ENCODE measurements at regions not wholly inside any gene's neighbourhood (a gene's known extent, or its start where the extent isn't known, plus 50 kb on each side); places are given as distances from the start of the nearest gene placed in this dataset.

DNA sequence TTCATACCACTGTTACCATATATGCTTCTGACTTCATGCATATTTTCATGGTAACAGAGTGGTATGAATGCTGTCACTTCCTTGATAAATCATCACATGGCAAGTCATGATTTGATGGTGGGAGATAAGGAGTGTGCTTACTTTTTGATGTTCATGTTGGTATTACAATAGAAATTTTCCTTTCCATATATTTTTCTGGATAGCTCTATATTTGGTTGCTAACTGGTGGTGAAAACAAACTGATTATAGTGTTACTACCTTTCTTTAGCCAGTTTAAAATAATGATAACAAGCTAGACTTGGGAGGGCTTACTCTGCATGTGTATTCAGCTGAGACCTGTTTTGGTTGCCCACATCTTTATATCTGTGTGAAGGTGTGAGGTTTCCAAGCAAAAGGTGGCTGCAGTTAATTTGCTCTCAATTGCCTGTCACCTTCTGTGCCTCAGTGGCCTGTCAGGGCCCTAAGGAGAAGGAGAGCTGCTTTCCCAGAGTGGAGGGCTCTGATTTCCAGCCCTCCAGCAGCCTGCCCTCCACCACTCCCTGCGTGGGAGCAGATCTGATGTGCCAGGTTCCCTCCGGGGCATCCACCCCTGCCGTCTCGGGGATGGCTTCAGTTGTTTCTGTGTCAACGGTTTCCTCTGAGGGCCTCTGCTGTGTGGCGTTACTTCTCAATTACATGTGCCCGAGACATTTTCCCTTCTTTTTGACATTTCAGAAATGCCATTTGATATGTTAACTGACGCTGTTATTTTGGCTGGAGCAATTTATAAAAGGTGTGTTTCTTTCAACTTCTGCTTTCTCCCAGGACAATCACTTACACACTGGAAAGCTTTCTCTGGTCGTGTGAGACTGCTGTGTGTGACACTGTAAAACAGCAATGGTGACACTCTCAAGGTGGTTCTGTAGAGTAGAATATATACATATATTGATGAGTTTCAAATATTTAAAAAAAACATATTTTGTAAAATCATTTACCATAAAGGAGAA is 107.7 kb upstream of the KLF6 start:
- no peak overlapping the region for H3T11ph ChIP-seq (ENCODE audit: low read length)
- no peak overlapping the region for H2BK20ac ChIP-seq (ENCODE audit: low read depth, low read length, poor library complexity, severe bottlenecking)
- no peaks in the 10 kb centered on the region for H4K20me1 ChIP-seq (ENCODE audit: control insufficient read depth, insufficient read depth, insufficient read length)
- no peak for DNase-seq
- H3K36me3 Mint-ChIP-seq (ENCODE audit: insufficient read depth in 1 of 3, low read depth in 3 of 3), result no peaks in the 10 kb centered on the region; a peak in 1 of 7 replicates
- H3K27me3 Mint-ChIP-seq (ENCODE audit: low read depth), result no peaks in the 10 kb centered on the region
- H2BK15ac ChIP-seq (ENCODE audit: low read depth, low read length), result no peak overlapping the region
- no peak overlapping the region for H3K18ac ChIP-seq (ENCODE audit: insufficient read length, low read depth, low read length)
- no peak overlapping the region for H2BK5ac ChIP-seq (ENCODE audit: insufficient read length, low read length)
- H3K23ac ChIP-seq (ENCODE audit: insufficient read length, low read depth, low read length), result no peak overlapping the region
- no peak overlapping the region for H4K8ac ChIP-seq (replicated peaks; ENCODE audit: insufficient read length, low read depth, low read length)
- no peaks in the 10 kb centered on the region for H3K27me3 ChIP-seq (ENCODE audit: insufficient read depth, low read length)
- H3K56ac ChIP-seq (ENCODE audit: insufficient read length, low read depth, low read length), result no peak overlapping the region
- H3K9me3 Mint-ChIP-seq, result no peaks in the 10 kb centered on the region
- no peak overlapping the region for H3K4me2 ChIP-seq (ENCODE audit: insufficient read depth, insufficient read length, low read length)
- no peak overlapping the region for H3K9ac ChIP-seq (ENCODE audit: extremely low read depth, insufficient read length, low read length)
- no peak overlapping the region for H2BK120ac ChIP-seq (ENCODE audit: low read depth, low read length, poor library complexity, severe bottlenecking)
- H3K4ac ChIP-seq (ENCODE audit: low read depth, low read length), result no peak overlapping the region
- no peak overlapping the region for H3K27ac Mint-ChIP-seq
- peaks cover 4% of the 10 kb centered on the region; the same call in 1 of the 2 replicates for H3K4me1 ChIP-seq (ENCODE audit: insufficient read depth, low read length)
- TF ChIP-seq, protein P1, sequence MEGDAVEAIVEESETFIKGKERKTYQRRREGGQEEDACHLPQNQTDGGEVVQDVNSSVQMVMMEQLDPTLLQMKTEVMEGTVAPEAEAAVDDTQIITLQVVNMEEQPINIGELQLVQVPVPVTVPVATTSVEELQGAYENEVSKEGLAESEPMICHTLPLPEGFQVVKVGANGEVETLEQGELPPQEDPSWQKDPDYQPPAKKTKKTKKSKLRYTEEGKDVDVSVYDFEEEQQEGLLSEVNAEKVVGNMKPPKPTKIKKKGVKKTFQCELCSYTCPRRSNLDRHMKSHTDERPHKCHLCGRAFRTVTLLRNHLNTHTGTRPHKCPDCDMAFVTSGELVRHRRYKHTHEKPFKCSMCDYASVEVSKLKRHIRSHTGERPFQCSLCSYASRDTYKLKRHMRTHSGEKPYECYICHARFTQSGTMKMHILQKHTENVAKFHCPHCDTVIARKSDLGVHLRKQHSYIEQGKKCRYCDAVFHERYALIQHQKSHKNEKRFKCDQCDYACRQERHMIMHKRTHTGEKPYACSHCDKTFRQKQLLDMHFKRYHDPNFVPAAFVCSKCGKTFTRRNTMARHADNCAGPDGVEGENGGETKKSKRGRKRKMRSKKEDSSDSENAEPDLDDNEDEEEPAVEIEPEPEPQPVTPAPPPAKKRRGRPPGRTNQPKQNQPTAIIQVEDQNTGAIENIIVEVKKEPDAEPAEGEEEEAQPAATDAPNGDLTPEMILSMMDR (conservative IDR thresholded peaks at IDR 0.05), result no peak
- peaks cover 28 to 36% of the 10 kb centered on the region in 2 experiments for H3K4me1 Mint-ChIP-seq
- no peaks in the 10 kb centered on the region for H3K23me2 ChIP-seq (ENCODE audit: insufficient read length, low read depth, low read length, poor library complexity, severe bottlenecking)
- H3K4me3 Mint-ChIP-seq, result no peak overlapping the region
- H2BK12ac ChIP-seq (ENCODE audit: insufficient read length, low read depth, low read length), result no peak overlapping the region
- no peaks in the 10 kb centered on the region for H3K9me3 ChIP-seq (ENCODE audit: control insufficient read depth, low read depth, low read length)
- no peaks in the 10 kb centered on the region for H3K79me1 ChIP-seq (ENCODE audit: insufficient read depth, low read depth, low read length, poor library complexity, severe bottlenecking)
- no peak overlapping the region for H2AFZ ChIP-seq (ENCODE audit: low read length)
- H3K79me2 ChIP-seq (ENCODE audit: insufficient read depth, low read length), result no peaks in the 10 kb centered on the region
- WGBS (ENCODE audit: extremely low coverage, insufficient read length, low lambda C conversion rate), result no CpG with 5 or more reads among the region's 9 CpGs
- no peak overlapping the region for H2AK5ac ChIP-seq (ENCODE audit: insufficient read length, low read length)
- no peak overlapping the region for H3K27ac ChIP-seq (ENCODE audit: insufficient read length, low read depth, low read length)
- no peak overlapping the region for H3K14ac ChIP-seq (ENCODE audit: insufficient read depth, low read length)
- no peak overlapping the region for H4K5ac ChIP-seq (ENCODE audit: insufficient read length, low read depth, low read length)
- no peak overlapping the region for H4K91ac ChIP-seq (ENCODE audit: insufficient read length, low read depth, low read length)
